Type B pancreatic cell (in vitro differentiated cells): ENCODE measurements at regions not wholly inside any gene's neighbourhood (a gene's known extent, or its start where the extent isn't known, plus 50 kb on each side); places are given as distances from the start of the nearest gene placed in this dataset.
A peak's percentile ranks its signal among the peaks of the same experiment; 100 is the strongest.

Source experiments
- DNase-seq: peaks from one replicate; pipeline ENCODE4 v3.0.0; 2021; ENCODE audit warnings: mixed read lengths; ENCODE audit not compliant: unreplicated experiment; ENCODE audit errors: extremely low spot score
- H3K27ac Mint-ChIP-seq: 2 replicates; pipeline ENCODE4 v1.8.0; 2021; ENCODE audit warnings: mild to moderate bottlenecking, mixed read lengths
- H3K27me3 Mint-ChIP-seq: 2 replicates; pipeline ENCODE4 v1.8.0; 2021; ENCODE audit warnings: mixed read lengths
- H3K36me3 Mint-ChIP-seq: 2 replicates; pipeline ENCODE4 v1.8.0; 2021; ENCODE audit warnings: mixed read lengths
- H3K4me1 Mint-ChIP-seq: one replicate; pipeline ENCODE4 v1.8.0; 2021; ENCODE audit warnings: mixed read lengths; ENCODE audit not compliant: unreplicated experiment
- H3K4me3 Mint-ChIP-seq: 2 replicates; pipeline ENCODE4 v1.8.0; 2021; ENCODE audit warnings: mild to moderate bottlenecking, mixed read lengths
- H3K9me3 Mint-ChIP-seq: 2 replicates; pipeline ENCODE4 v1.8.0; 2021; ENCODE audit warnings: mixed read lengths
- CTCF ChIP-seq: fragments of 200-600 bp; sonication (generic); conservative IDR thresholded peaks from 2 replicates; pipeline ENCODE4 v1.5.0; 2021; ENCODE audit warnings: antibody characterized with exemption, mild to moderate bottlenecking

DNA sequence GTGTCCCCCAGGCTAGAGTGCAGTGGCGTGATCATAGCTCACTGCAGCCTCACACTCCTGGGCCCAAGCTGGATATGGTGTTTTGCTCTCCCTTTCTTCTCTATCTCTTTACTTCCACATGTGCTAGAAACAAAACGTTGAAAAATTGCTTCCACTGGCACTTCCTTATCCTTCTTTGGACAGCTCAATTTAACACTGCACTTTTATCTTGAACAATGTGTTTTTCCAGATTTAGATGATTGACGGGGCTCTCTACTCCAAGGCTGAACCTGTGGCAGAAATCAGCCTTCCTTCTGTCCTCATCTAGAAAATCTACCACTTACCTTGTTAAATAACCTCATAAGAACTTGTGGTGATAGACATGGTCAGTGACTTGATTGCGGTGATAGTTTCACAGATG, 165.1 kb downstream of the DAD1 start:
- peaks cover 21% of the 10 kb centered on the region for H3K27me3 Mint-ChIP-seq
- no peak overlapping the region for H3K4me3 Mint-ChIP-seq
- no peak for DNase-seq
- peaks cover 4% of the 10 kb centered on the region for H3K36me3 Mint-ChIP-seq
- peaks cover 10% of the 10 kb centered on the region for H3K9me3 Mint-ChIP-seq
- peaks cover 26% of the 10 kb centered on the region for H3K4me1 Mint-ChIP-seq
- no peak for TF ChIP-seq CTCF
- H3K27ac Mint-ChIP-seq: no peak overlapping the region

GRCh38 chr14:22422238-22422637, 166.8 kb downstream of the DAD1 start:
- peaks cover 10% of the 10 kb centered on the region for H3K9me3 Mint-ChIP-seq
- DNase-seq: no peak
- H3K4me3 Mint-ChIP-seq: no peak overlapping the region
- no peak for TF ChIP-seq CTCF
- H3K27me3 Mint-ChIP-seq: peaks cover 21% of the 10 kb centered on the region
- no peak overlapping the region for H3K27ac Mint-ChIP-seq
- peaks cover 4% of the 10 kb centered on the region for H3K36me3 Mint-ChIP-seq
- peaks cover 12% of the 10 kb centered on the region for H3K4me1 Mint-ChIP-seq

DNA sequence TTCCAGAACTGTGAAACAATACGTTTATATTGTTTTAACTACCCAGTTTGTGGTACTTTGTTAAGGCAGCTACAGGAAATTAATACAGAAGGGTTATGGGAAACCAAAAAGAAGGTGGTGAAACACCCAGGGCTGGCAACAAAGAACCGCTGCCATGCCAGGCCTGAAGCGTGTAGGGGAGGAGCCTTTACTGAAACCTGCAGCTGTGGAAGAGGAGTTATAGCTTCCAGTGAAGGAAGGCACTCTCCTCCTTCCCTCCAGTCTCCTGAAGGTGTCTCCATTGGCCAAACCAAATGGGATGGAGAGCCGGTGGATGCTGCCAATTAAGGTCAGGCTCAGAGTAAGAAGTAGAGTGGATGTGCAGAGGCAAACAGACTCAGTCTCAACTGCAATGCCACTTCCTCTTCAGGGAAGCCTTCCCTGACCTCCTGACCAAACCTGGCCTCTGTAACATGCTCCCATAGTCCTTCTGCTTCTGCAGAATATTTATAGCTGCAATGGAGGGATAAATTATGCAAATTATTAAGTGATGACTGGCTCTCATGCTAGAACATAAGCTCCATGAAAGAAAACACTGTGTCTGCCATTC, 168.3 kb downstream of the DAD1 start:
- no peak for DNase-seq
- no peak for TF ChIP-seq CTCF
- H3K4me1 Mint-ChIP-seq: peaks cover 11% of the 10 kb centered on the region
- H3K27ac Mint-ChIP-seq: peak overlapping the region; percentile 71
- H3K27me3 Mint-ChIP-seq: peaks cover 18% of the 10 kb centered on the region
- no peak overlapping the region for H3K4me3 Mint-ChIP-seq
- H3K9me3 Mint-ChIP-seq: peaks cover 10% of the 10 kb centered on the region
- peaks cover 4% of the 10 kb centered on the region for H3K36me3 Mint-ChIP-seq

DNA sequence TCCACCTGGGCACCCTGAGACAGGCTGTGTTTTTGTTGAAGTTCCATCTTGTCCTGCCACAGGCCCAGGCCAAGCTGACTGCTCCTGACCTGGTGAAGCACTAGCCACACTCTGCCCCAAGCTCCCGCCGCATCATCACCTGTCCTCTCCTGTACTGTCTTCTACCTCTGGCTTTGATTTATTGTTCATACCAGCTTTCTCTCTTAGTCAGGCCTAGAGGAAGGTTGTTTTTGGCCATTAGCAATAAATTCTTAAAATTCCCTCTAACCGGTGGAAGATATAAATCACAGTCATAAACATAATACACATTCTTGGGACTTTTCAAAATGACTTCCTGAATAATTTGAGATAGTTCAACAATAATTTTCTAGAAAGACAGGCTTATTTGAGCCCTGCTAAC, 169.4 kb downstream of the DAD1 start:
- Mint-ChIP-seq H3K4me1 (peaks cover 20% of the 10 kb centered on the region), H3K4me3 (peak overlapping the region; percentile 39), H3K27ac (peak overlapping the region; percentile 71), H3K9me3 (peaks cover 10% of the 10 kb centered on the region), H3K36me3 (peaks cover 4% of the 10 kb centered on the region), H3K27me3 (peaks cover 15% of the 10 kb centered on the region)
- no peak for DNase-seq
- no peak for TF ChIP-seq CTCF

DNA sequence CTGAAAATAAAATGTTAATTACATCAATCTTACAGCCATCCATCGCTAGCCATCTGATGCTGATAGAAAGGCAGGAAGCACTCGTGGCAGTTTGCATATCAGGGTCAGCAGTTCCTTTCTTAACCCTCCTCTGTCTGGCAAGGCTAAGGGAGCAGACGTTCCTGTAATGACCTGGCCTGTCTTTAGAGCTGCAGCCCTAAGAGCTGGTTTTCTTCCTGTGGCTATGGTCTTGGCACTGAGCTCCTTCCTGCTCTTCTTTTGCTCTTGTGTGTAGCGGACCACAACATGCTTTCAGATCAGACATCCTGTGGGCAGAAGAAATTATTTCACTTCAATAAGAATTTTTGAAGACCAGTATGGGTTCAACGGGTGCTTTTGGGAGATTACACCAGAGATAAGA, 170.4 kb downstream of the DAD1 start:
- H3K36me3 Mint-ChIP-seq: peaks cover 4% of the 10 kb centered on the region
- peaks cover 11% of the 10 kb centered on the region for H3K27me3 Mint-ChIP-seq
- peaks cover 23% of the 10 kb centered on the region for H3K4me1 Mint-ChIP-seq
- H3K4me3 Mint-ChIP-seq: no peak overlapping the region
- no peak for DNase-seq
- H3K9me3 Mint-ChIP-seq: peaks cover 10% of the 10 kb centered on the region
- no peak for TF ChIP-seq CTCF
- no peak overlapping the region for H3K27ac Mint-ChIP-seq

GRCh38 chr14:22417914-22418313, 171.1 kb downstream of the DAD1 start:
- DNase-seq: no peak
- Mint-ChIP-seq H3K36me3 (peaks cover 4% of the 10 kb centered on the region), H3K4me3 (no peak overlapping the region), H3K27me3 (peaks cover 17% of the 10 kb centered on the region), H3K27ac (no peak overlapping the region), H3K4me1 (peaks cover 30% of the 10 kb centered on the region), H3K9me3 (peaks cover 10% of the 10 kb centered on the region)
- no peak for TF ChIP-seq CTCF
